GM12878 (cell line): ENCODE measurements at regions not wholly inside any gene's neighbourhood (a gene's known extent, or its start where the extent isn't known, plus 50 kb on each side); places are given as distances from the start of the nearest gene placed in this dataset.

ENCODE experiments used
- ATAC-seq: fragments of 200-7000 bp; cut with Tn5 transposase; 3 replicates; pipeline ENCODE4 v1.9.1; 2020; ENCODE audit warnings: mild to moderate bottlenecking, moderate library complexity
- BruUV-seq: library from RNA; stranded (reverse); fragments of 400-500 nt; replicated peaks from 2 replicates; lab custom pipeline; 2021; lab: Mats Ljungman, UMichigan
- CTCF ChIA-PET: fragments of 300-600 bp; sonication (Branson Sonifier 250); formaldehyde crosslinking; extraction: SDS; loops from one replicate; lab custom pipeline; 2021; ENCODE audit warnings: inconsistent platforms; lab: Yijun Ruan, JAX
- POLR2A ChIA-PET: fragments of 350-600 bp; formaldehyde crosslinking; extraction: SDS; loops from one replicate; lab custom pipeline; 2021; ENCODE audit warnings: inconsistent platforms; lab: Charles Lee
- RAD21 ChIA-PET: fragments of 300-600 bp; sonication (Branson Sonifier 250); formaldehyde crosslinking; loops from one replicate; lab custom pipeline; 2023; ENCODE audit warnings: antibody characterized with exemption; ENCODE audit not compliant: unreplicated experiment; lab: Charles Lee
- SMC1A ChIA-PET: fragments of 300-600 bp; sonication (Branson Sonifier 250); formaldehyde crosslinking; loops from one replicate; lab custom pipeline; 2023; ENCODE audit not compliant: unreplicated experiment, uncharacterized antibody; lab: Charles Lee
- DNase-seq: peaks from one replicate; pipeline ENCODE4 v3.0.0-alpha.2; 2011; ENCODE audit warnings: low read depth, low spot score
- FAIRE-seq: peaks from 3 replicates; lab custom pipeline; 2011; peaks lifted over from hg19 to GRCh38; lab: Jason Lieb, UNC
- H2AFZ ChIP-seq: 2 replicates; pipeline ENCODE4 v1.6.0; 2011; ENCODE audit warnings: low read depth, low read length, control low read depth; ENCODE audit not compliant: control insufficient read depth
- H3K27ac ChIP-seq: 2 replicates; pipeline ENCODE4 v1.5.1; 2011; ENCODE audit warnings: control low read depth; ENCODE audit not compliant: control insufficient read depth, insufficient read depth
- H3K27me3 ChIP-seq, 2 experiments: replicated peaks in 1 of 2; 2 replicates each; pipeline versions ENCODE4 v1.6.0 to v1.6.1; 2011; ENCODE audit warnings: low read length in 1 of 2; ENCODE audit not compliant: control insufficient read depth in 2 of 2, insufficient read depth in 2 of 2
- H3K36me3 ChIP-seq, 2 experiments: 2 replicates each; pipeline ENCODE4 v1.5.1; 2011; ENCODE audit warnings: low read length in 1 of 2; ENCODE audit not compliant: control insufficient read depth in 2 of 2, insufficient read depth in 2 of 2
- H3K4me1 ChIP-seq: 2 replicates; pipeline ENCODE4 v1.6.1; 2011; ENCODE audit warnings: mild to moderate bottlenecking, low read length, moderate library complexity, mixed read lengths; ENCODE audit not compliant: control insufficient read depth, insufficient read depth
- H3K4me2 ChIP-seq: 2 replicates; pipeline ENCODE4 v1.6.0; 2011; ENCODE audit warnings: control low read depth; ENCODE audit not compliant: control insufficient read depth, insufficient read depth
- H3K4me3 ChIP-seq: fragments of 200-600 bp; sonication (generic); 2 replicates; pipeline ENCODE4 v1.5.1; 2016
- H3K79me2 ChIP-seq: 2 replicates; pipeline ENCODE4 v1.6.0; 2011; ENCODE audit warnings: low read length; ENCODE audit not compliant: control insufficient read depth, insufficient read depth
- H3K9ac ChIP-seq: 2 replicates; pipeline ENCODE4 v1.8.0; 2011; ENCODE audit warnings: low read length, control low read depth, mixed read lengths; ENCODE audit not compliant: control insufficient read depth, insufficient read depth
- H3K9me3 ChIP-seq: replicated peaks from 3 replicates; pipeline ENCODE4 v1.5.1; 2011; ENCODE audit warnings: mild to moderate bottlenecking, low read length; ENCODE audit not compliant: control insufficient read depth, insufficient read depth
- H4K20me1 ChIP-seq: 2 replicates; pipeline ENCODE4 v1.6.0; 2011; ENCODE audit not compliant: control insufficient read depth, insufficient read depth
- BCL11A ChIP-seq: IDR thresholded peaks from 2 replicates; pipeline ENCODE4 v1.6.1; 2011; ENCODE audit warnings: low read depth, low read length
- BMI1 ChIP-seq: fragments of 450-650 bp; IDR thresholded peaks from 2 replicates; pipeline ENCODE4 v1.6.1; 2016; ENCODE audit warnings: mild to moderate bottlenecking, moderate library complexity, borderline replicate concordance
- CHD4 ChIP-seq: fragments of 200-600 bp; sonication (generic); IDR thresholded peaks from 2 replicates; pipeline ENCODE4 v1.6.1; 2016; ENCODE audit warnings: mild to moderate bottlenecking
- CREM ChIP-seq: IDR thresholded peaks from 2 replicates; pipeline ENCODE4 v1.6.1; 2014; ENCODE audit warnings: antibody characterized with exemption, low read depth
- E2F4 ChIP-seq: IDR thresholded peaks from 2 replicates; pipeline ENCODE4 v1.6.1; 2012; ENCODE audit warnings: low read depth, low read length, improper control_type of control experiment
- EED ChIP-seq: sonication (generic); IDR thresholded peaks from 2 replicates; pipeline ENCODE4 v1.6.1; 2016; ENCODE audit warnings: antibody characterized with exemption, low read depth
- FOS ChIP-seq: IDR thresholded peaks from 3 replicates; pipeline ENCODE4 v1.6.1; 2011; ENCODE audit warnings: borderline replicate concordance; ENCODE audit not compliant: insufficient read length; ENCODE audit errors: extremely low read depth
- MTA2 ChIP-seq: fragments of 450-650 bp; IDR thresholded peaks from 2 replicates; pipeline ENCODE4 v1.6.1; 2016; ENCODE audit warnings: low read depth, mild to moderate bottlenecking, moderate library complexity
- NBN ChIP-seq: fragments of 450-650 bp; IDR thresholded peaks from 2 replicates; pipeline ENCODE4 v1.6.1; 2016
- NFIC ChIP-seq: IDR thresholded peaks from 2 replicates; pipeline ENCODE4 v1.6.1; 2012; ENCODE audit warnings: low read depth, mild to moderate bottlenecking, inconsistent platforms, low read length, moderate library complexity
- NFYB ChIP-seq: IDR thresholded peaks from 2 replicates; pipeline ENCODE4 v1.6.1; 2011; ENCODE audit warnings: low read depth, mild to moderate bottlenecking, low read length, improper control_type of control experiment, moderate library complexity; ENCODE audit not compliant: insufficient read depth
- NR2C2 ChIP-seq: IDR thresholded peaks from 2 replicates; pipeline ENCODE4 v1.6.1; 2011; ENCODE audit warnings: borderline replicate concordance, low read depth; ENCODE audit not compliant: control insufficient read depth, insufficient read length
- NR2F1 ChIP-seq: fragments of 450-650 bp; conservative IDR thresholded peaks from 2 replicates; pipeline ENCODE4 v1.6.1; 2017; ENCODE audit warnings: mild to moderate bottlenecking
- NRF1 ChIP-seq: conservative IDR thresholded peaks from 2 replicates; pipeline ENCODE4 v1.6.1; 2011; ENCODE audit warnings: mild to moderate bottlenecking, low read depth, low read length, improper control_type of control experiment
- RCOR1 ChIP-seq: conservative IDR thresholded peaks from 2 replicates; pipeline ENCODE4 v1.6.1; 2012; ENCODE audit warnings: low read depth, low read length, improper control_type of control experiment
- RUNX3 ChIP-seq: IDR thresholded peaks from 2 replicates; pipeline ENCODE4 v1.6.1; 2012; ENCODE audit warnings: low read length, inconsistent platforms
- TAF1 ChIP-seq: IDR thresholded peaks from 2 replicates; pipeline ENCODE4 v1.6.1; 2011; ENCODE audit warnings: mild to moderate bottlenecking, low read depth, low read length, borderline replicate concordance
- ZSCAN29 ChIP-seq: fragments of 450-650 bp; IDR thresholded peaks from 2 replicates; pipeline ENCODE4 v1.6.1; 2017; ENCODE audit warnings: mild to moderate bottlenecking, moderate library complexity
- WGBS: methylation state at CpG from one replicate; pipeline ENCODE4 v1.1.6; 2016; ENCODE audit warnings: low lambda C conversion rate; ENCODE audit not compliant: insufficient replicate concordance, insufficient coverage; ENCODE audit errors: missing lambda C conversion rate; 5-methylcytosine and 5-hydroxymethylcytosine counted together
- in situ Hi-C: fragments of 300-500 bp; cut with MboI; formaldehyde crosslinking; loops from 9 replicates; pipeline ENCODE4 v1.14.3; 2018; ENCODE audit warnings: mixed read lengths
- intact Hi-C: fragments of 100-400 bp; cut with micrococcal nuclease; formaldehyde crosslinking; loops from one replicate; pipeline ENCODE4 v1.14.2; 2022; ENCODE audit not compliant: unreplicated experiment
- TF ChIP-seq, protein P1 (sequence below): fragments of 450-650 bp; formaldehyde crosslinking; IDR thresholded peaks from 2 replicates; pipeline ENCODE4 v1.5.0; 2022; ENCODE audit warnings: mild to moderate bottlenecking, missing genetic modification characterization
- TF ChIP-seq, protein P2 (sequence below): IDR thresholded peaks from 2 replicates; pipeline ENCODE4 v1.6.1; 2012; ENCODE audit warnings: low read length, inconsistent platforms

GRCh38 chr7:19928247-19928646 lies 154.8 kb upstream of the TMEM196 start (continued):
- TF ChIP-seq, protein P1, sequence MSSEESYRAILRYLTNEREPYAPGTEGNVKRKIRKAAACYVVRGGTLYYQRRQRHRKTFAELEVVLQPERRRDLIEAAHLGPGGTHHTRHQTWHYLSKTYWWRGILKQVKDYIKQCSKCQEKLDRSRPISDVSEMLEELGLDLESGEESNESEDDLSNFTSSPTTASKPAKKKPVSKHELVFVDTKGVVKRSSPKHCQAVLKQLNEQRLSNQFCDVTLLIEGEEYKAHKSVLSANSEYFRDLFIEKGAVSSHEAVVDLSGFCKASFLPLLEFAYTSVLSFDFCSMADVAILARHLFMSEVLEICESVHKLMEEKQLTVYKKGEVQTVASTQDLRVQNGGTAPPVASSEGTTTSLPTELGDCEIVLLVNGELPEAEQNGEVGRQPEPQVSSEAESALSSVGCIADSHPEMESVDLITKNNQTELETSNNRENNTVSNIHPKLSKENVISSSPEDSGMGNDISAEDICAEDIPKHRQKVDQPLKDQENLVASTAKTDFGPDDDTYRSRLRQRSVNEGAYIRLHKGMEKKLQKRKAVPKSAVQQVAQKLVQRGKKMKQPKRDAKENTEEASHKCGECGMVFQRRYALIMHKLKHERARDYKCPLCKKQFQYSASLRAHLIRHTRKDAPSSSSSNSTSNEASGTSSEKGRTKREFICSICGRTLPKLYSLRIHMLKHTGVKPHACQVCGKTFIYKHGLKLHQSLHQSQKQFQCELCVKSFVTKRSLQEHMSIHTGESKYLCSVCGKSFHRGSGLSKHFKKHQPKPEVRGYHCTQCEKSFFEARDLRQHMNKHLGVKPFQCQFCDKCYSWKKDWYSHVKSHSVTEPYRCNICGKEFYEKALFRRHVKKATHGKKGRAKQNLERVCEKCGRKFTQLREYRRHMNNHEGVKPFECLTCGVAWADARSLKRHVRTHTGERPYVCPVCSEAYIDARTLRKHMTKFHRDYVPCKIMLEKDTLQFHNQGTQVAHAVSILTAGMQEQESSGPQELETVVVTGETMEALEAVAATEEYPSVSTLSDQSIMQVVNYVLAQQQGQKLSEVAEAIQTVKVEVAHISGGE (CRISPR knock-in tag), result no peak
- TF ChIP-seq TAF1 (no peak), RUNX3 (peak; percentile 38; the same call in 1 of the 2 replicates), RCOR1 (no peak), ZSCAN29 (no peak), CREM (0 out of 2 replicates have a peak, but pooled peaks have one; percentile 18), MTA2 (no peak), NFYB (no peak), FOS (no peak), NR2C2 (no peak), NFIC (peak; percentile 47), BCL11A (0 out of 2 replicates have a peak, but pooled peaks have one; percentile 32), NBN (no peak), BMI1 (no peak)
- TF ChIP-seq, all 136 proteins: peak for 10

- BruUV-seq, result no TSS peak
- no peaks in the 10 kb centered on the region for H3K9me3 ChIP-seq
- POLR2A ChIA-PET, result no interaction called here
- intact Hi-C loops (no loop called here), in situ Hi-C loops (no loop called here)
- H4K20me1 ChIP-seq, result no peaks in the 10 kb centered on the region
- no peaks in the 10 kb centered on the region for H3K4me1 ChIP-seq
- no peak for FAIRE-seq
- DNase-seq, result no peak
- H3K27me3 ChIP-seq, result no peaks in the 10 kb centered on the region
- H3K36me3 ChIP-seq, result no peaks in the 10 kb centered on the region
- H3K4me2 ChIP-seq, result no peak overlapping the region
- no peak overlapping the region for H3K27ac ChIP-seq
- 59% methylated on average over 7 of the region's 7 CpGs for WGBS
- no peak overlapping the region for H3K9ac ChIP-seq
- SMC1A ChIA-PET, result no interaction called here
- RAD21 ChIA-PET, result no interaction called here
- ATAC-seq, result no peak
- CTCF ChIA-PET, result no interaction called here
- H2AFZ ChIP-seq, result no peak overlapping the region
- no peaks in the 10 kb centered on the region for H3K79me2 ChIP-seq
- TF ChIP-seq, protein P2, sequence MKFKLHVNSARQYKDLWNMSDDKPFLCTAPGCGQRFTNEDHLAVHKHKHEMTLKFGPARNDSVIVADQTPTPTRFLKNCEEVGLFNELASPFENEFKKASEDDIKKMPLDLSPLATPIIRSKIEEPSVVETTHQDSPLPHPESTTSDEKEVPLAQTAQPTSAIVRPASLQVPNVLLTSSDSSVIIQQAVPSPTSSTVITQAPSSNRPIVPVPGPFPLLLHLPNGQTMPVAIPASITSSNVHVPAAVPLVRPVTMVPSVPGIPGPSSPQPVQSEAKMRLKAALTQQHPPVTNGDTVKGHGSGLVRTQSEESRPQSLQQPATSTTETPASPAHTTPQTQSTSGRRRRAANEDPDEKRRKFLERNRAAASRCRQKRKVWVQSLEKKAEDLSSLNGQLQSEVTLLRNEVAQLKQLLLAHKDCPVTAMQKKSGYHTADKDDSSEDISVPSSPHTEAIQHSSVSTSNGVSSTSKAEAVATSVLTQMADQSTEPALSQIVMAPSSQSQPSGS, result no peak
- no peak for TF ChIP-seq NRF1
- TF ChIP-seq EED, result no peak
- no peak for TF ChIP-seq E2F4
- TF ChIP-seq CHD4, result no peak
- no peak for TF ChIP-seq NR2F1
- H3K4me3 ChIP-seq, result no peak overlapping the region
These were observed 147.3 kb upstream of the TMEM196 start for GRCh38 chr7:19920705-19921104.
